AG10803 (cell line): ENCODE measurements at regions not wholly inside any gene's neighbourhood (a gene's known extent, or its start where the extent isn't known, plus 50 kb on each side); places are given as distances from the start of the nearest gene placed in this dataset.

Experiments used
- DNase-seq: peaks from one replicate; pipeline ENCODE4 v3.0.0; 2010; ENCODE audit warnings: low read depth
- H3K4me3 ChIP-seq: 2 replicates; pipeline ENCODE4 v1.5.1; 2011; ENCODE audit warnings: mild to moderate bottlenecking, low read length, control low read depth
- CTCF ChIP-seq: conservative IDR thresholded peaks from 2 replicates; pipeline ENCODE4 v1.5.1; 2011; ENCODE audit warnings: mild to moderate bottlenecking, low read length, control low read depth, inconsistent platforms

GRCh38 chr16:7090628-7091115, 242.0 kb upstream of the RBFOX1 start:
- no peak overlapping the region for H3K4me3 ChIP-seq
- no peak for DNase-seq
- no peak for TF ChIP-seq CTCF

GRCh38 chr16:7089751-7090150, 242.9 kb upstream of the RBFOX1 start:
- H3K4me3 ChIP-seq, result no peak overlapping the region
- no peak for DNase-seq
- TF ChIP-seq CTCF, result no peak

- no peak for DNase-seq
- H3K4me3 ChIP-seq, result no peak overlapping the region
- no peak for TF ChIP-seq CTCF
Observed at GRCh38 chr16:7088711-7089110, 243.9 kb upstream of the RBFOX1 start.

GRCh38 chr16:7086822-7087616, 245.6 kb upstream of the RBFOX1 start:
- H3K4me3 ChIP-seq, result no peak overlapping the region
- TF ChIP-seq CTCF, result no peak
- no peak for DNase-seq

- no peak for TF ChIP-seq CTCF
- no peak for DNase-seq
- H3K4me3 ChIP-seq, result no peak overlapping the region
Observed at GRCh38 chr16:7085776-7086175, 246.9 kb upstream of the RBFOX1 start.

GRCh38 chr16:7083096-7083495, 249.5 kb upstream of the RBFOX1 start:
- no peak for TF ChIP-seq CTCF
- no peak overlapping the region for H3K4me3 ChIP-seq
- DNase-seq, result no peak

GRCh38 chr16:7077636-7078035, 255.0 kb upstream of the RBFOX1 start:
- DNase-seq, result no peak
- H3K4me3 ChIP-seq, result no peak overlapping the region
- TF ChIP-seq CTCF, result no peak
